GM12878 (cell line): ENCODE measurements at regions not wholly inside any gene's neighbourhood (a gene's known extent, or its start where the extent isn't known, plus 50 kb on each side); places are given as distances from the start of the nearest gene placed in this dataset.

Experiments
- ATAC-seq: fragments of 200-7000 bp; cut with Tn5 transposase; 3 replicates; pipeline ENCODE4 v1.9.1; 2020; ENCODE audit warnings: mild to moderate bottlenecking, moderate library complexity
- BruUV-seq: library from RNA; stranded (reverse); fragments of 400-500 nt; replicated peaks from 2 replicates; lab custom pipeline; 2021; lab: Mats Ljungman, UMichigan
- CTCF ChIA-PET: fragments of 300-600 bp; sonication (Branson Sonifier 250); formaldehyde crosslinking; extraction: SDS; loops from one replicate; lab custom pipeline; 2021; ENCODE audit warnings: inconsistent platforms; lab: Yijun Ruan, JAX
- POLR2A ChIA-PET: fragments of 350-600 bp; formaldehyde crosslinking; extraction: SDS; loops from one replicate; lab custom pipeline; 2021; ENCODE audit warnings: inconsistent platforms; lab: Charles Lee
- RAD21 ChIA-PET: fragments of 300-600 bp; sonication (Branson Sonifier 250); formaldehyde crosslinking; loops from one replicate; lab custom pipeline; 2023; ENCODE audit warnings: antibody characterized with exemption; ENCODE audit not compliant: unreplicated experiment; lab: Charles Lee
- SMC1A ChIA-PET: fragments of 300-600 bp; sonication (Branson Sonifier 250); formaldehyde crosslinking; loops from one replicate; lab custom pipeline; 2023; ENCODE audit not compliant: unreplicated experiment, uncharacterized antibody; lab: Charles Lee
- DNase-seq: peaks from one replicate; pipeline ENCODE4 v3.0.0-alpha.2; 2011; ENCODE audit warnings: low read depth, low spot score
- FAIRE-seq: peaks from 3 replicates; lab custom pipeline; 2011; peaks lifted over from hg19 to GRCh38; lab: Jason Lieb, UNC
- H2AFZ ChIP-seq: 2 replicates; pipeline ENCODE4 v1.6.0; 2011; ENCODE audit warnings: low read depth, low read length, control low read depth; ENCODE audit not compliant: control insufficient read depth
- H3K27ac ChIP-seq: 2 replicates; pipeline ENCODE4 v1.5.1; 2011; ENCODE audit warnings: control low read depth; ENCODE audit not compliant: control insufficient read depth, insufficient read depth
- H3K27me3 ChIP-seq, 2 experiments: replicated peaks in 1 of 2; 2 replicates each; pipeline versions ENCODE4 v1.6.0 to v1.6.1; 2011; ENCODE audit warnings: low read length in 1 of 2; ENCODE audit not compliant: control insufficient read depth in 2 of 2, insufficient read depth in 2 of 2
- H3K36me3 ChIP-seq, 2 experiments: 2 replicates each; pipeline ENCODE4 v1.5.1; 2011; ENCODE audit warnings: low read length in 1 of 2; ENCODE audit not compliant: control insufficient read depth in 2 of 2, insufficient read depth in 2 of 2
- H3K4me1 ChIP-seq: 2 replicates; pipeline ENCODE4 v1.6.1; 2011; ENCODE audit warnings: mild to moderate bottlenecking, low read length, moderate library complexity, mixed read lengths; ENCODE audit not compliant: control insufficient read depth, insufficient read depth
- H3K4me2 ChIP-seq: 2 replicates; pipeline ENCODE4 v1.6.0; 2011; ENCODE audit warnings: control low read depth; ENCODE audit not compliant: control insufficient read depth, insufficient read depth
- H3K4me3 ChIP-seq: fragments of 200-600 bp; sonication (generic); 2 replicates; pipeline ENCODE4 v1.5.1; 2016
- H3K79me2 ChIP-seq: 2 replicates; pipeline ENCODE4 v1.6.0; 2011; ENCODE audit warnings: low read length; ENCODE audit not compliant: control insufficient read depth, insufficient read depth
- H3K9ac ChIP-seq: 2 replicates; pipeline ENCODE4 v1.8.0; 2011; ENCODE audit warnings: low read length, control low read depth, mixed read lengths; ENCODE audit not compliant: control insufficient read depth, insufficient read depth
- H3K9me3 ChIP-seq: replicated peaks from 3 replicates; pipeline ENCODE4 v1.5.1; 2011; ENCODE audit warnings: mild to moderate bottlenecking, low read length; ENCODE audit not compliant: control insufficient read depth, insufficient read depth
- H4K20me1 ChIP-seq: 2 replicates; pipeline ENCODE4 v1.6.0; 2011; ENCODE audit not compliant: control insufficient read depth, insufficient read depth
- BACH1 ChIP-seq: fragments of 450-650 bp; IDR thresholded peaks from 2 replicates; pipeline ENCODE4 v1.6.1; 2017; ENCODE audit warnings: mild to moderate bottlenecking, borderline replicate concordance
- E2F8 ChIP-seq: fragments of 450-650 bp; IDR thresholded peaks from 2 replicates; pipeline ENCODE4 v1.6.1; 2018; ENCODE audit warnings: mild to moderate bottlenecking, low read depth, moderate library complexity; ENCODE audit not compliant: partially characterized antibody
- FOXM1 ChIP-seq: IDR thresholded peaks from 2 replicates; pipeline ENCODE4 v1.6.1; 2012; ENCODE audit warnings: low read depth, mild to moderate bottlenecking, inconsistent platforms, low read length, moderate library complexity
- HDAC6 ChIP-seq: fragments of 200-600 bp; sonication (generic); IDR thresholded peaks from one replicate; pipeline ENCODE4 v1.8.0; 2017; ENCODE audit warnings: antibody characterized with exemption; ENCODE audit not compliant: unreplicated experiment
- IKZF1 ChIP-seq: fragments of 450-650 bp; conservative IDR thresholded peaks from 2 replicates; pipeline ENCODE4 v1.6.1; 2017; ENCODE audit warnings: antibody characterized with exemption, mild to moderate bottlenecking
- MXI1 ChIP-seq: fragments of 150-350 bp; IDR thresholded peaks from 2 replicates; pipeline ENCODE4 v1.6.1; 2011; ENCODE audit warnings: low read depth, mild to moderate bottlenecking, inconsistent platforms, low read length, improper control_type of control experiment
- NBN ChIP-seq: fragments of 450-650 bp; IDR thresholded peaks from 2 replicates; pipeline ENCODE4 v1.6.1; 2016
- NFXL1 ChIP-seq: fragments of 450-650 bp; IDR thresholded peaks from 2 replicates; pipeline ENCODE4 v1.6.1; 2017; ENCODE audit warnings: antibody characterized with exemption, mild to moderate bottlenecking, borderline replicate concordance
- NKRF ChIP-seq: fragments of 450-650 bp; conservative IDR thresholded peaks from 2 replicates; pipeline ENCODE4 v1.6.1; 2017; ENCODE audit warnings: mild to moderate bottlenecking, moderate library complexity
- SMAD1 ChIP-seq: fragments of 450-650 bp; IDR thresholded peaks from 2 replicates; pipeline ENCODE4 v1.6.1; 2018; ENCODE audit warnings: mild to moderate bottlenecking, low read depth; ENCODE audit not compliant: partially characterized antibody
- STAT3 ChIP-seq: IDR thresholded peaks from 2 replicates; pipeline ENCODE4 v1.6.1; 2011; ENCODE audit warnings: low read depth, low read length, improper control_type of control experiment
- ZNF217 ChIP-seq: fragments of 450-650 bp; IDR thresholded peaks from 2 replicates; pipeline ENCODE4 v1.6.1; 2017; ENCODE audit warnings: antibody characterized with exemption, mild to moderate bottlenecking
- WGBS: methylation state at CpG from one replicate; pipeline ENCODE4 v1.1.6; 2016; ENCODE audit warnings: low lambda C conversion rate; ENCODE audit not compliant: insufficient replicate concordance, insufficient coverage; ENCODE audit errors: missing lambda C conversion rate; 5-methylcytosine and 5-hydroxymethylcytosine counted together
- in situ Hi-C: fragments of 300-500 bp; cut with MboI; formaldehyde crosslinking; loops from 9 replicates; pipeline ENCODE4 v1.14.3; 2018; ENCODE audit warnings: mixed read lengths
- intact Hi-C: fragments of 100-400 bp; cut with micrococcal nuclease; formaldehyde crosslinking; loops from one replicate; pipeline ENCODE4 v1.14.2; 2022; ENCODE audit not compliant: unreplicated experiment
- TF ChIP-seq, protein P1 (sequence below): fragments of 450-650 bp; IDR thresholded peaks from 2 replicates; pipeline ENCODE4 v1.6.1; 2017; ENCODE audit warnings: low read depth, mild to moderate bottlenecking, moderate library complexity

DNA sequence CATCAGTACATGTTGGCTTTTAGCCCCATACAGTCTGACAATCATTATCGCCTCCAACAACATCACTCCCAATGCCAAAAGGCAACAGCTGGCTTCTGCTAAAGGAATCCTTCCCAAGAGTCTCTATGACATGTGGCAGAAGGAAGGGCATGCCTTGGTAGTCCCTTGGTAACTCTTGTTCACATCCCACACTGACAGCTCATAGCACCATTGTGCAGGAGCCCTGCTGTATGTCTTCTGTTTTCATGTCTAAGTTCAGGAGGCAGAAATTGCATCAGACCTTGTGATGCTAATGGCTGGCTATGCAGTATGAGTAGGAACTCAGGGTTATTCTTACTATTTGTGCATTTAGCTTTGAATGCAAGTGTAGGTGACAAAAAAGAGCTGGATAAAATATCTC, 392.1 kb downstream of the PTH2R start (continued):
- TF ChIP-seq, protein P1, sequence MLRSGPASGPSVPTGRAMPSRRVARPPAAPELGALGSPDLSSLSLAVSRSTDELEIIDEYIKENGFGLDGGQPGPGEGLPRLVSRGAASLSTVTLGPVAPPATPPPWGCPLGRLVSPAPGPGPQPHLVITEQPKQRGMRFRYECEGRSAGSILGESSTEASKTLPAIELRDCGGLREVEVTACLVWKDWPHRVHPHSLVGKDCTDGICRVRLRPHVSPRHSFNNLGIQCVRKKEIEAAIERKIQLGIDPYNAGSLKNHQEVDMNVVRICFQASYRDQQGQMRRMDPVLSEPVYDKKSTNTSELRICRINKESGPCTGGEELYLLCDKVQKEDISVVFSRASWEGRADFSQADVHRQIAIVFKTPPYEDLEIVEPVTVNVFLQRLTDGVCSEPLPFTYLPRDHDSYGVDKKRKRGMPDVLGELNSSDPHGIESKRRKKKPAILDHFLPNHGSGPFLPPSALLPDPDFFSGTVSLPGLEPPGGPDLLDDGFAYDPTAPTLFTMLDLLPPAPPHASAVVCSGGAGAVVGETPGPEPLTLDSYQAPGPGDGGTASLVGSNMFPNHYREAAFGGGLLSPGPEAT = no peak

GRCh38 chr2:208799397-208799796, 392.8 kb downstream of the PTH2R start:
- Histone ChIP-seq H3K9me3 (no peaks in the 10 kb centered on the region), H4K20me1 (no peaks in the 10 kb centered on the region), H3K27me3 (no peaks in the 10 kb centered on the region), H2AFZ (no peak overlapping the region), H3K4me2 (no peak overlapping the region), H3K36me3 (no peaks in the 10 kb centered on the region), H3K4me1 (no peaks in the 10 kb centered on the region), H3K9ac (no peak overlapping the region), H3K4me3 (no peak overlapping the region), H3K79me2 (no peaks in the 10 kb centered on the region), H3K27ac (no peak overlapping the region)
- POLR2A ChIA-PET = no interaction called here
- 0% methylated on average over 2 of the region's 2 CpGs for WGBS
- TF ChIP-seq IKZF1 (no peak), NBN (no peak), NFXL1 (no peak), HDAC6 (no peak), E2F8 (no peak), STAT3 (no peak), FOXM1 (no peak), NKRF (no peak), MXI1 (no peak), SMAD1 (no peak), ZNF217 (no peak), BACH1 (no peak)
- SMC1A ChIA-PET = interaction anchor here (1.1 kb wide), 1 partner anchor 21 kb away, joined by 3 read pairs; no protein-coding TSS in a partner anchor
- in situ Hi-C loops = no loop called here
- BruUV-seq = no TSS peak
- RAD21 ChIA-PET = no interaction called here
- ATAC-seq (no peak), DNase-seq (no peak), FAIRE-seq (no peak)
- CTCF ChIA-PET = interaction anchor here (2.2 kb wide), 1 partner anchor 22 kb away, joined by 6 read pairs; no protein-coding TSS in a partner anchor
- intact Hi-C loops = no loop called here
